Neural cell (in vitro differentiated cells): ENCODE measurements at regions not wholly inside any gene's neighbourhood (a gene's known extent, or its start where the extent isn't known, plus 50 kb on each side); places are given as distances from the start of the nearest gene placed in this dataset.
"Not testable (repeated sequence)": the region's sequence is repeated elsewhere in the genome, so short reads cannot be mapped to it uniquely, and the experiment has no call there.

Source experiments
- H2AFZ ChIP-seq: fragments of 200-600, 300-800 bp; sonication (generic), shearing (Covaris generic); 2 replicates; pipeline ENCODE4 v1.6.0; 2014; ENCODE audit warnings: low read depth, mild to moderate bottlenecking, antibody characterized with exemption, low read length, moderate library complexity
- H3F3A ChIP-seq: fragments of 200-600 bp; shearing (Covaris generic); 2 replicates; pipeline ENCODE4 v1.6.1; 2016; ENCODE audit warnings: mild to moderate bottlenecking, moderate library complexity, mixed read lengths, antibody characterized with exemption, low read length; ENCODE audit not compliant: insufficient read depth, poor library complexity, severe bottlenecking
- H3K27ac ChIP-seq: fragments of 200-600, 300-800 bp; sonication (generic), shearing (Covaris generic); 2 replicates; pipeline ENCODE4 v1.5.1; 2014; ENCODE audit warnings: mild to moderate bottlenecking, low read length, moderate library complexity
- H3K27me3 ChIP-seq: fragments of 300-800, 200-600 bp; sonication (generic), shearing (Covaris generic); 2 replicates; pipeline ENCODE4 v1.6.0; 2014; ENCODE audit warnings: mild to moderate bottlenecking, low read depth, low read length, moderate library complexity; ENCODE audit not compliant: insufficient read depth
- H3K36me3 ChIP-seq: fragments of 300-800, 200-600 bp; sonication (generic), shearing (Covaris generic); 2 replicates; pipeline ENCODE4 v1.5.1; 2014; ENCODE audit warnings: mild to moderate bottlenecking, antibody characterized with exemption, low read length, moderate library complexity; ENCODE audit not compliant: insufficient read depth
- H3K4me2 ChIP-seq: fragments of 300-800, 200-600 bp; sonication (generic), shearing (Covaris generic); 2 replicates; pipeline ENCODE4 v1.6.0; 2014; ENCODE audit warnings: mild to moderate bottlenecking, low read length
- H3K4me3 ChIP-seq: fragments of 300-800, 200-600 bp; sonication (generic), shearing (Covaris generic); 2 replicates; pipeline ENCODE4 v1.5.1; 2014; ENCODE audit warnings: mild to moderate bottlenecking, low read length, moderate library complexity
- H3K79me2 ChIP-seq: fragments of 200-600 bp; shearing (Covaris generic); replicated peaks from 2 replicates; pipeline ENCODE4 v1.6.0; 2014; ENCODE audit warnings: mild to moderate bottlenecking, low read length, moderate library complexity; ENCODE audit not compliant: insufficient read depth
- H3K9ac ChIP-seq: fragments of 300-800, 200-600 bp; sonication (generic), shearing (Covaris generic); 2 replicates; pipeline ENCODE4 v1.6.1; 2016; ENCODE audit warnings: mild to moderate bottlenecking, low read length, mixed read lengths
- H3K9me2 ChIP-seq: fragments of 200-600 bp; shearing (Covaris generic); 2 replicates; pipeline ENCODE4 v1.6.1; 2016; ENCODE audit warnings: mild to moderate bottlenecking, low read length, mixed read lengths; ENCODE audit not compliant: insufficient read depth
- H3K9me3 ChIP-seq: fragments of 200-600, 300-800 bp; sonication (generic), shearing (Covaris generic); 2 replicates; pipeline ENCODE4 v1.6.1; 2016; ENCODE audit warnings: mild to moderate bottlenecking, mixed run types, low read length, moderate library complexity, mixed read lengths
- H4K20me1 ChIP-seq: fragments of 200-600 bp; shearing (Covaris generic); 2 replicates; pipeline ENCODE4 v1.6.1; 2016; ENCODE audit warnings: mild to moderate bottlenecking, mixed run types; ENCODE audit not compliant: insufficient read depth
- CTCF ChIP-seq: fragments of 450-650 bp; IDR thresholded peaks from 2 replicates; pipeline ENCODE4 v1.5.1; 2014; ENCODE audit warnings: antibody characterized with exemption, mild to moderate bottlenecking, moderate library complexity; ENCODE audit not compliant: poor library complexity, severe bottlenecking
- EP300 ChIP-seq: fragments of 450-650 bp; conservative IDR thresholded peaks from 2 replicates; pipeline ENCODE4 v1.6.1; 2014; ENCODE audit warnings: antibody characterized with exemption, mild to moderate bottlenecking, moderate library complexity; ENCODE audit not compliant: poor library complexity, severe bottlenecking
- EZH2 ChIP-seq: fragments of 200-600, 300-800 bp; shearing (Covaris generic), sonication (generic); IDR thresholded peaks from 2 replicates; pipeline ENCODE4 v1.6.1; 2014; ENCODE audit warnings: antibody characterized with exemption, low read length, borderline replicate concordance, mild to moderate bottlenecking; ENCODE audit not compliant: insufficient read depth, poor library complexity, severe bottlenecking
- MXI1 ChIP-seq: fragments of 450-650 bp; conservative IDR thresholded peaks from 2 replicates; pipeline ENCODE4 v1.6.1; 2014; ENCODE audit warnings: antibody characterized with exemption, mild to moderate bottlenecking; ENCODE audit not compliant: poor library complexity, severe bottlenecking
- POLR2AphosphoS5 ChIP-seq: IDR thresholded peaks from 2 replicates; pipeline ENCODE4 v1.6.1; 2012
- RAD21 ChIP-seq: fragments of 450-650 bp; conservative IDR thresholded peaks from 2 replicates; pipeline ENCODE4 v1.6.1; 2014; ENCODE audit warnings: antibody characterized with exemption, mild to moderate bottlenecking, moderate library complexity
- REST ChIP-seq: IDR thresholded peaks from 2 replicates; pipeline ENCODE4 v1.6.1; 2012; ENCODE audit warnings: borderline replicate concordance
- SMC3 ChIP-seq: fragments of 450-650 bp; conservative IDR thresholded peaks from 2 replicates; pipeline ENCODE4 v1.6.1; 2014; ENCODE audit warnings: antibody characterized with exemption, mild to moderate bottlenecking, moderate library complexity; ENCODE audit not compliant: poor library complexity
- TAF1 ChIP-seq: IDR thresholded peaks from 2 replicates; pipeline ENCODE4 v1.6.1; 2012; ENCODE audit warnings: low read depth

DNA sequence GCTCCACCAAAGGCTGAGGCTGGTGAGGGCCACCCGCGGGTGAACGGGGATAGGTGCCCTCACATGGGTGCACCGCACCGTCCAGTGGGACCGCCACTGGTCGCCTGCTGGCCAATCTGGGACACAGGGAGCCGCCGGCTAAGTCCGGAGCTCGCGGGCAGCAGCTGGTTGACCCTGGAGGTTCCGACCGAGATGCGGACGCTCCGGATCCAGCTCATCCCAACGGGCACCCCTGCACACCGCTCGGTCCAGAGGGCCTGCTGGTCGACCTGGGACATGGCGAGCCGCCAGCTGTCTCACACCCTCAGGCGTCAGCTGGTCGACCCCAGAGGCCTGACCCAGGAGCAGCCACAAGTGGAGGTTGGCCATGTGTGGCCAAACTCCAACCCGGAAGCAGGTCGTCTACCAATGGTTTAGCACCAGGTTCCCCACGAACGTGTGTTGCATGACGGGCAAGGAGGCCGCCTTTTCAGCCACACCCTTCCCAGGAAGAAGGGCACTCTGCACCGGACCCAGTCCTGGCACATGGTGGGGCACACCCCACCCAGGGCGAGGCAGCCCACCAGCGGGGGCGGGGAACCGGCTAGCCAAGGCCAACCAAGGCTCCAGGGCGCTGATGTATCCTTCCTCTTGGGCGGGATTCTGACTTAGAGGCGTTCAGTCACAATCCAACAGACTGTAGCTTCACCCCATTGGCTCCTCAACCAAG lies 746.0 kb upstream of the DEFB115 start:
- Histone ChIP-seq H3K36me3 (no peaks in the 10 kb centered on the region), H3K27me3 (no peaks in the 10 kb centered on the region), H4K20me1 (no peaks in the 10 kb centered on the region), H3K4me2 (no peak overlapping the region), H3K79me2 (no peaks in the 10 kb centered on the region), H3K9me2 (no peaks in the 10 kb centered on the region), H2AFZ (no peak overlapping the region), H3K9ac (no peak overlapping the region), H3F3A (no peaks in the 10 kb centered on the region), H3K27ac (no peak overlapping the region), H3K9me3 (peaks cover 9% of the 10 kb centered on the region), H3K4me3 (no peak overlapping the region)
- no peak for TF ChIP-seq RAD21
- no peak for TF ChIP-seq CTCF
- no peak for TF ChIP-seq MXI1
- TF ChIP-seq POLR2AphosphoS5: no peak

DNA sequence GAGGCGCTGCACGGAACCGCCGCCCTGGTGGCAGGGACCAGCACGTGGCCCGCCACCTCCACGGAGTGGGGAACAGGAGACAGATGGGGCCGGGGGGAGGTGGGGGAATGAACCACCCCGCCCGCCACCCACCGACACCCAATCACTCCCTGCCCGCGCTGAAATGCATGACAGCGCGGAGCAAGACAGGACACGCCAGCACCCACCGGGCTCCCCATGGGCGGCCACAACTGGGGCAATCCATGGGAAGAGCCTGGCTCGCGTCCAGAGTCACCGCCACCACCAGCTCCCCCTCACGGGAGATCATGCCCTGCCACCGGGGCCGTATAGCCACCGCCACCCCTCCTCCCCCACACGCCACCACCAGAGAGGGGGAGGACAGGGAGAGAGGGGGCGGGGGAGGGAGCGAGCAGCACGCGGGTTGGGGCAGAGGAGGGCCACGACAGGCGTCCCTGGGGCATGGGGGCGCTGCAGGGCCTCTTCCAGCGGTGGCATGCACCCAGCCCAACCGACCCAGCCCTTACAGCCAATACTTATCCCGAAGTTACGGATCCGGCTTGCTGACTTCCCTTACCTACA lies 744.3 kb upstream of the DEFB115 start:
- Histone ChIP-seq H4K20me1 (no peaks in the 10 kb centered on the region), H3K4me2 (no peak overlapping the region), H3K27me3 (no peaks in the 10 kb centered on the region), H3K36me3 (no peaks in the 10 kb centered on the region), H3F3A (no peaks in the 10 kb centered on the region), H3K4me3 (no peak overlapping the region), H3K27ac (no peak overlapping the region), H3K9ac (no peak overlapping the region), H2AFZ (no peak overlapping the region), H3K9me2 (no peaks in the 10 kb centered on the region), H3K9me3 (peaks cover 5% of the 10 kb centered on the region), H3K79me2 (no peaks in the 10 kb centered on the region)
- no peak for TF ChIP-seq TAF1
- no peak for TF ChIP-seq CTCF
- no peak for TF ChIP-seq POLR2AphosphoS5
- TF ChIP-seq RAD21: no peak
- no peak for TF ChIP-seq EP300
- TF ChIP-seq EZH2: no peak
- TF ChIP-seq MXI1: no peak
- TF ChIP-seq SMC3: no peak
- no peak for TF ChIP-seq REST

DNA sequence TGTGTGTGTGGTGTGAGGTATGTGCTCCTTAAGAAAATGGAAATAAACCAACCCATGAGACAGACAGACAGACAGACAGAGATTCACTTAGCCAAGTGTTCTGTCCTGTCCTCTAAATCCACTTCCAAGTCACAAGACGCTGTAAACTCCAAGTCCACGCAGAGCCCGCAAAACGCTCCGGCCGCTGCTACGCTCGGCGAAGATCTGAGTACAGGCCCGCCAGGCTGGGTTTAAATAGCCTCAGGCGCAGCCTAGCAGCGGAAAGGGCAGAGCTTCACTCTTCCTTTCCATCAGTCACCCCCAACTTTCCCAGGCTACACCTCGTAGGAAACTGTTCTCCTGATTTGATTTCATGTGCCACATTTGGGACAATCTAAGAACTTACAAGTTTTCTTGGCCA lies 741.5 kb upstream of the DEFB115 start:
- H3K27me3 ChIP-seq, H3K9me3 ChIP-seq, H3K4me2 ChIP-seq, H3K9ac ChIP-seq, H4K20me1 ChIP-seq, H3K27ac ChIP-seq, H3K9me2 ChIP-seq, H3K4me3 ChIP-seq, H3F3A ChIP-seq, H2AFZ ChIP-seq, H3K79me2 ChIP-seq, H3K36me3 ChIP-seq: not testable (repeated sequence)

DNA sequence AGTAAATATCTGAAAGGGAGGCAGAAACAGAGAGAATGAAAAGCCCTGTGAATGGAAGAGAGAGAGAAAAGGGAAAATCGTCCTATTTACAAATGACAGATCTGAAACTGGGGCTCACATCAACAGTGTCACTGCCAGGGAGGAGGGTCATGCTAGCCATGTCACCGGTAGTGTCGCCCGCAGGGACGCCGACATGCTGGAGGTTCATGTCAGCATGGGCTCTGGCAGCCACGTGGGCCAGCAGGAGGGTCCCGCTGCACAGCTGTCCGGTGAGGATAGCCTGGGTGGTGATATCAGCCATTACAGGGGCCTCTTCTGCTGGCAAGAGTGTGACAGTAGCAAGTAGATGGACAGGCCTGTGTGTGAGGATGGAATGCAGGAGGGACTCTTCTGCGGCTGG lies 738.6 kb upstream of the DEFB115 start:
- H3K9ac ChIP-seq, H3K9me3 ChIP-seq, H2AFZ ChIP-seq, H3K9me2 ChIP-seq, H3K27me3 ChIP-seq, H3K79me2 ChIP-seq, H3K4me3 ChIP-seq, H3F3A ChIP-seq, H3K4me2 ChIP-seq, H4K20me1 ChIP-seq, H3K36me3 ChIP-seq, H3K27ac ChIP-seq: not testable (repeated sequence)
